Progenitor cell of endocrine pancreas (in vitro differentiated cells): ENCODE measurements at regions not wholly inside any gene's neighbourhood (a gene's known extent, or its start where the extent isn't known, plus 50 kb on each side); places are given as distances from the start of the nearest gene placed in this dataset.

Experiments
- DNase-seq: peaks from one replicate; pipeline ENCODE4 v3.0.0; 2021; ENCODE audit warnings: low spot score; ENCODE audit not compliant: unreplicated experiment
- H3K27ac Mint-ChIP-seq: 2 replicates; pipeline ENCODE4 v1.8.0; 2021; ENCODE audit warnings: mild to moderate bottlenecking, moderate library complexity, mixed read lengths
- H3K27me3 Mint-ChIP-seq: 2 replicates; pipeline ENCODE4 v1.8.0; 2021; ENCODE audit warnings: mixed read lengths
- H3K36me3 Mint-ChIP-seq: 2 replicates; pipeline ENCODE4 v1.8.0; 2022; ENCODE audit warnings: mixed read lengths; ENCODE audit not compliant: insufficient read depth
- H3K4me1 Mint-ChIP-seq: 2 replicates; pipeline ENCODE4 v1.8.0; 2021; ENCODE audit warnings: low read depth, mixed read lengths
- H3K4me3 Mint-ChIP-seq: 2 replicates; pipeline ENCODE4 v1.8.0; 2021; ENCODE audit warnings: low read depth, mild to moderate bottlenecking, moderate library complexity, mixed read lengths
- H3K9me3 Mint-ChIP-seq: 2 replicates; pipeline ENCODE4 v1.8.0; 2021; ENCODE audit warnings: low read depth, mixed read lengths
- CTCF ChIP-seq: fragments of 200-600 bp; sonication (generic); IDR thresholded peaks from one replicate; pipeline ENCODE4 v1.5.0; 2021; ENCODE audit warnings: antibody characterized with exemption, mild to moderate bottlenecking; ENCODE audit not compliant: unreplicated experiment

DNA sequence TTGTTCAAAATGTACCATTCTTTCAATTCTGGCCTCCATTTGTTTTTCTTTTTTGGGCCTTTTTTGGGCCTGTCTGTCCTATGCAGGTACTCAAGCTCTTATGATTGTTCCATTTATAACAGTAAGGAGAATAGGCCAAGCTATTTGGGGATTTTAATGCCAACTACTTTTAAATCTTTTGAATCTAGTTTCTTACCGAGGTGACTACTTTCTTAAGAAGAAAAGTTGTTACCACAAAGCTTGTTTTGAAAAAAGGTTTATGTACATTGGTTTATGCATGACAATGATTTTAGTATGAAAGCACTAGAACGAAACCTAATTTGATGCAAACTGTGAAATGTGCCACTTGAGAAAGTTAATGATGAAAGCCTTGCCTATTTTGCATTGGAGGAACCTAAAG lies 98.3 kb upstream of the MTHFD1L start:
- DNase-seq, result no peak
- peaks cover 24% of the 10 kb centered on the region for H3K4me1 Mint-ChIP-seq
- no peak for TF ChIP-seq CTCF
- no peaks in the 10 kb centered on the region for H3K9me3 Mint-ChIP-seq
- no peak overlapping the region for H3K4me3 Mint-ChIP-seq
- peak overlapping the region; percentile 79 for H3K27ac Mint-ChIP-seq
- H3K36me3 Mint-ChIP-seq, result peaks cover 22% of the 10 kb centered on the region
- H3K27me3 Mint-ChIP-seq, result no peaks in the 10 kb centered on the region

DNA sequence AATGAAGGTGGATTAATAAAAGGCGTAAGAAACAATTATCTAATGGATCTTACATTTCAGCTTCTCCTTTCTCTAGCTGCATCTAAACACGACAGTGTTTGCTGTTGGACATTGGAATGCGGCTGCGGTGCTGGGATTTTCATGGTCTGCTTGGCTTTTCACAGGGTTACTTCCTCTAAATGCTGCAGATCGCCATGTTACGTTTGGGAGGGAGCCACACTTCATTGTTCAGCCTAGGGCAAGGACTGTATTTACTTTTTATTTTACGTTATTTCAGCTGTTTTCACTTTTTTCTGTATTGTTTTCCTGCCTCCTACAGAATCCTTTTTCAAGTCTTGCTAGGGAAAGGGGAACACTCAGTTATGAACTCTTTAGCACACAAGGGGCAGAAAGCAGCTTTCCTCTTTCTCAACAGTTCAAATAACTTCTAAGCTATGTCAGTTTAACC lies 97.9 kb upstream of the MTHFD1L start:
- H3K27me3 Mint-ChIP-seq, result no peaks in the 10 kb centered on the region
- no peak for TF ChIP-seq CTCF
- peaks cover 2% of the 10 kb centered on the region for H3K9me3 Mint-ChIP-seq
- DNase-seq, result no peak
- peak overlapping the region; percentile 79 for H3K27ac Mint-ChIP-seq
- peaks cover 26% of the 10 kb centered on the region for H3K36me3 Mint-ChIP-seq
- no peak overlapping the region for H3K4me3 Mint-ChIP-seq
- H3K4me1 Mint-ChIP-seq, result peaks cover 21% of the 10 kb centered on the region

GRCh38 chr6:150770637-150771036 lies 94.9 kb upstream of the MTHFD1L start:
- H3K9me3 Mint-ChIP-seq, result peaks cover 17% of the 10 kb centered on the region
- H3K36me3 Mint-ChIP-seq, result peaks cover 46% of the 10 kb centered on the region
- no peak for TF ChIP-seq CTCF
- H3K4me3 Mint-ChIP-seq, result no peak overlapping the region
- H3K27ac Mint-ChIP-seq, result no peak overlapping the region
- H3K27me3 Mint-ChIP-seq, result no peaks in the 10 kb centered on the region
- no peak for DNase-seq
- H3K4me1 Mint-ChIP-seq, result peaks cover 20% of the 10 kb centered on the region

- Mint-ChIP-seq H3K27me3 (no peaks in the 10 kb centered on the region), H3K27ac (peak overlapping the region; percentile 41), H3K4me3 (no peak overlapping the region), H3K9me3 (peaks cover 17% of the 10 kb centered on the region), H3K36me3 (peaks cover 48% of the 10 kb centered on the region), H3K4me1 (peaks cover 7% of the 10 kb centered on the region)
- no peak for TF ChIP-seq CTCF
- no peak for DNase-seq
These were observed 91.5 kb upstream of the MTHFD1L start for GRCh38 chr6:150773969-150774368.

DNA sequence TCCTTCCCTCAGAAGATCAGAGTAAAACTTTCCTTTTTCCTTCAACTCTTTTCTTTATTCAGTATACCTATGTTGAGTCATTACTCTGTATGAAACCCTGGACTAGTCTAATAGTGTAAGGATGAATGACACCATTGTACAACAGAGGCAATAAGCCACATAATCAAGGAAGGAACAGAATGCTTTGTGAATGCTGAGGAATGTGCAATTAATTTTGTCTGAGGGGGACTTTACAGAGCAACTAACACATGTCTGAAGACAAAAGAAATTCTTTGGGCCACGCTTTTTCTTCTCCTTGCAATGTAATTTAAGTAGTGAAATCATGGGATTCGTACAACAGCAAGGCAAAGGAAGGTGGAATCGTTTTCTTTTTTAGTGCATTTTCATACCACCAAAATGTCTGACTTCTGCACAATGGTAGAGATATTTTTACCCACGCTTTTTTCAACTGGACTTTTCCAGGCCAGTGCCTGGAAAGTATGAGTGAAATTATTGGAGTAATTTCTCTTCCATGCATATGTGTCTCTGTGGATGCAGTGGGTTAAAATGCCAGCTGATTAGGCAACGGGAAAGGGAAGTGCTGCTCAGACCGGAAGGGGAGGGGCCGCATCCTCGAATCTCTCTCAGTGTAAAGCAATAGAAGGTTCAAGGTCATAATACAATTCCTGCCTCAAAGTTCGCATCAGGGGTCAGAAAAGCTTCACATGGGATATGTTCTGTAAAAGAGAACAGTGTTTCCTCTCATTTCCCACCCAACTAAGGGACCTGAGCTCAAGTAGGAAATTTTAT lies 89.9 kb upstream of the MTHFD1L start:
- peak overlapping the region; percentile 63 for H3K27ac Mint-ChIP-seq

More for the DNA sequence above, 89.9 kb upstream of the MTHFD1L start:
- Mint-ChIP-seq H3K4me1 (peaks cover 7% of the 10 kb centered on the region), H3K4me3 (no peak overlapping the region), H3K27me3 (no peaks in the 10 kb centered on the region), H3K36me3 (peaks cover 46% of the 10 kb centered on the region), H3K9me3 (peaks cover 17% of the 10 kb centered on the region)
- DNase-seq, result no peak
- TF ChIP-seq CTCF, result no peak
